GM19043 (cell line): ENCODE measurements at regions not wholly inside any gene's neighbourhood (a gene's known extent, or its start where the extent isn't known, plus 50 kb on each side); places are given as distances from the start of the nearest gene placed in this dataset.
"Not testable (repeated sequence)": the region's sequence is repeated elsewhere in the genome, so short reads cannot be mapped to it uniquely, and the experiment has no call there.

Experiments used
- ATAC-seq: cut with Tn5 transposase; IDR thresholded peaks from one replicate; pipeline ENCODE4 v1.9.1; 2021; ENCODE audit warnings: low read depth; ENCODE audit not compliant: unreplicated experiment

DNA sequence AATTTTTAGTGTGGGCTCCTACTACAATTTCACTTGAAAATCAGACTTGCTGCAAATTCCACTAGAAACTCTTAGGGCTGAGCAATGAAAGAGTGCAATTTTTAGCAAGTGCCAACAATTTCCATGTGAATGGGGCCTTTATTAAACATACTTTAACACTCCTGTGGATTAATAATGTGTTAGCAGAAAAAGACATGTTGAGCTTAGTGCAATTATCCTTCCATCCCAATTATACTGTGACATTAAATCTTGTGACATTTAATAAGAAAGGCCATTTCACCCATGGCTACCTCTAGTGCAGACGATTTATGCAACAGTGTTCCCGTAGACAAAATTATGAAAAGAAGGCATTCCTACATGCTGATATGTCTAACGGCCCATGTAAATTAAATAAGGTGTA, 639.7 kb downstream of the STK39 start:
- ATAC-seq = no peak

GRCh38 chr2:167607211-167607610, 640.2 kb downstream of the STK39 start:
- ATAC-seq = no peak

DNA sequence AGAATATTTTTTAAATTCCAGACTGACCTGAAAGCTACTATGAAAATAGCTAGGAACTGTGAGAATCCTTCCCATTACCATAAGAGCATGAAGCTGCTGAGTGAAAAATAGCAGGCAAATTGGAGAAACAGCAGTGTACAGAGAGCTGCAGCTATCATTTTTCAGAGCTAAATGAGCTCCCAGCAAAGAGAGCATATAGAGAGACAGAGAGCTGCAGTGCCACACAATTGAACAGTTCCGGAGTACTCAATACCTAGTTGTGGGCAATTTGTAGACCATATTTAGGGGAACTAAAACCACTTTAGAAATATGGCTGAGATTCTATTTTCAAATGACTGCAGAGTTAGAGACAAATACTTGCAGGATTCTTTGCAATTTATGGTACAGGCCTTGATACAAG, 645.3 kb downstream of the STK39 start:
- ATAC-seq = no peak

DNA sequence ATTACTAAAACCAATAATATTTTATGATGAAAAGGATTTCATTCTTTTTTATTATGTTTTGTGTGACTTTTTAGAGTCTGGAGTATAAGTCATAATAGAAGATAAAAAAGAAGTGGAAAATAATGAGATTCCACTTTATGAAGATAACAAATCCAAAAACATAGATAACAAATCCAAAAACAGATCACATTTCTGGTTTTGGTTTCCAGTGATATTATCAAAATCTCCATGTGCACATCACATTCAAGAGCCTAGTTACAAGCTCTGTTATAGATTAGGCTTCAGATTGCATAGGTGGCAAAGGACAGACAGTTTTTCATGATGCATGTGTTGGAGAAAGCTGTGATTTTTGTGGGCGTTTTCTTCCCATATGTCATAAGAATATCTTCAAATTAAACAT, 648.2 kb downstream of the STK39 start:
- ATAC-seq = no peak

DNA sequence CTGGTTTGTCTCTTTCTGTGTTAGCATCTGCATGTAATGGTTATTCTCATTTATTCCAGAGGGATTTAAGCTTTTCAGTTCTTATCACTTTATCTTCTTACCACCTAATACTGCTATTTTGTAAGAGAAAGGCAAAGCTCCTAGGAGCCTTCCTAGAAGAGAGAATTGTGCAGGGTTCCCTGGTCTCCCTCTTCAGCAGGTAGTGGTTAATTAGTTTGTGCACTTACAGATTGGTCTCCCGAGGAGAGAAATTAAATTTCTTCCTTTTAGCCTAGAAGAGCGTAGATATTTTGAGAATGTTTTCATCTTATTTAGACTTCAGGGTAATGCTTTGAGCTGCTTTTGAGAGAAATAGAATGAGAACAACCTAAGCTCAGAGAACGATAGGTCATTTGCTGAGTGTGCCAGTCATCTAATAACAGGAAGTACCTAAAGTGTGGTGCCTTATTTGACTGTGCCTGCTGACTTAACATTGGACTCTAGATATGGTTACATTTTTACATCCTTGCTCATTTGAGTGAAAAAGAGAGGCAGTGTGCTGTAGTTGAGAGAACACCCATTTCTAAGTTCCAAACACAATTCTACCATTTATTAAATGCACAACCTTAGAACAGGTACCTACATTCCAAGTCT, 651.4 kb downstream of the STK39 start:
- peak; percentile 68 for ATAC-seq

DNA sequence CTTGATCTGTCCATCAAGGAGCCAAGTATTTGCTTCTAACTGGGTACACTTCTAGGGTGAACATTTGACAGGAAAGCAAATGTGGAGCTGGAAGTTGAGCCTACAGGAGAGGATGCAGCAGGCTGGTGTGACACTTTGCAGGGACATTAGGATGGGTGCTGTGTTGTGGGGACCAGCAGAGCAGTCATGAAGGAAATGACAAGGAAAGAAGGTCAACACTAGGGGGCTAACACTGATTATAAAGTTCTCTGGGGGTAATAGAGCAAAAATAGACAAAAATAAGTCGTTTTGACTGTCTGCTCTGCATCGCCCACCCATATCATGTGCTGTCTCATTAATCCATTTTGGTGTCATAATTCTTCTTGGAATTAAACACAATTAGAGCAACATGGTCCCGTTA, 652.4 kb downstream of the STK39 start:
- ATAC-seq = no peak

- ATAC-seq = no peak
Observed at GRCh38 chr2:167592441-167592840, 655.0 kb downstream of the STK39 start.

- ATAC-seq = no peak
Observed at GRCh38 chr2:167582619-167583018, 664.8 kb downstream of the STK39 start.

DNA sequence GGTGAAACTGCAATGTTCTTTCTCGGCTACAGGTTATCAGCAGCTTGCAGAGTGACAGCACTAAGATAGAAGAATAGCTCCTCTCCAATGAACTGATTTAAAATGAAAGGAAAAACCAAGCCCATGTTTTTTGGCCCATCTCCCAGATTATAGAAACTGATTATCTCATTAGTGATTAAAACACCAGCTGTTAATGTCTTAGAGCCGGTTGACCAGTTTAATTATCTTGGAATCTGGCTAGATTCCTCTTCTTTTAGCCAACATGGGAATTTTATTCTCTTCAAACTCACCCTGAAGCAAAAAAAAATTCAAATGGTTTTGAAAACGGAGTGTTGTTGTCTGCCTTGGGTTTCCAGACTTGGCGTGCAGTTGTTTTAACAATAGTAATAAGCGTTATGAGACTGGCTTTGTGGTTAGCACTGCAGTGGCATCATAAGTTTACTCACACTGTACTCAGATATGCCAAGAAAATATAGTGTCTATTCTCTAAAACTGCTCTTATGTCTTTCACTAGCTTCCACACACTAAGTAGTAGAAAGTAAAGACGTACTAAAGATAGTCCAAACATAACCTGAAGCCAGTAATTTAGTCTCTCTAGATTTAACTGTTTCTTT, 665.3 kb downstream of the STK39 start:
- ATAC-seq = no peak

DNA sequence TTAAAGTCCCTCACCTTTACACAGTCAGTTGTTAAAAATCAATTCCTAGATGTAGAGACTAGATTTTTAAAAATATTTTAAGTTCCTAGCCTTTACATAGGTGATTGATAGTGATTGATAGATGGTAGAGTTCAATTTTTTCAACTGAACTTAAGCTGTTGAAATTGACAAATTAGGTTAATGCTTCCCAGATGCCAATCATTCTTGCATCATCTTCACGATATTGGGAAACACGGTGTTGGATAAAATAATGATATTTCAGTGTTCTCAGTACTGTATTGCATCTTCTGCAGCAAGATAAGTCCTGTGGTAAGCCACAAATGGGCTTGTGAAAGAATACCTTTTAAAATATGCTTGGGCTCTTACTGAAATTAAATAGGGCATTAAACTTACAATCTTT, 667.6 kb downstream of the STK39 start:
- ATAC-seq = no peak

- ATAC-seq = no peak
Observed at GRCh38 chr2:167575276-167575675, 672.1 kb downstream of the STK39 start.

DNA sequence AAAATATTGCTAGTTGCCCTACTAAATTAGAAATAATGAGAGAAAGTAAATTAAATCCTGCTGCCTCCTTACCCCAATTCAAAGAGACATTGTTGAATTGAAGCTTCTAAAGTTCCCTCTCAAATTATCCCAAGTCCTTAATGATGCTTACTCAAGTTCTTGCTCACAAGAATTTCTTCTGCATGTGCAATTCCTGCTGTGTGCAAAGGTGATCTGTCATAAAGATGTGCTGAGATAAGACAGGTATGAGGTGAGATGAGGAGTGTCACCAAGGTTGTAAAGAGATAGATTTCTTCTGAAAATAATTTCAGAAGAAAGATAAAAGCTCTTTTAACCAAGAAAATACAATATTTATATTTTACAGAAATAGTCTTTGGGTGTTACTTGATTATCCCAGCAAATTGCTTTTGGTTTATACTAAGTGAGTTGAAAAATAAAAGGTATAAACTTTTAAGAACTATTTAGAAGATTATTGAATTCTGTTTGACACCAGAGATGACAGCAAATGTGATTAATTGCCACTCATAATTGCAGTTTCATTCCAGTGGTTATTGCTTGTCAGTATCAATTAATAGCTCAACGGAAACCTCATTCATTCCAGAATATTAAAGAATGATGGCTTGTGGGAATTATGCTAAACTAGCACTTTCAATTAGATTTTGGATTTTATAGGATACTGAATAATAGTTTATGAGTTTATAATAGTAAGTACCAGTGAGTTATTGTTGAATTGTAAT, 674.3 kb downstream of the STK39 start:
- no peak for ATAC-seq

DNA sequence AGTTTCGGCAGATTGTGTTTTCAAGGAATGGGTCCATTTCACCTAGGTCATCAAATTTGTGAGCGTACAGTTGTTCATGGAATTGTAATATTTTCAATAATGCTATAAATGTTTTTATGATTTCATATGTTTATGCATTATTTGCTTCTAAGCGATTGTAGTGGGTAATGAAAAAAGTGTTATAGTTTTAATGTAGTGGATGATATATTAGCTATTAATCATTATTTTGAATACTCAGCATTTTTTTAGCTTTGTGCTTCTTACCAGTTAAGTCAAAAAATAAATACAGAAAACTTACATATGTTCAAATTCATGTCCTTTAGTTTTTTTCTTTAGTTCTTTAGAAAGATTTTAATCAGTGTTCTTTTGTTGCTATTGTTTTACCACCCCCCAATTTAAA, 677.0 kb downstream of the STK39 start:
- ATAC-seq = no peak

DNA sequence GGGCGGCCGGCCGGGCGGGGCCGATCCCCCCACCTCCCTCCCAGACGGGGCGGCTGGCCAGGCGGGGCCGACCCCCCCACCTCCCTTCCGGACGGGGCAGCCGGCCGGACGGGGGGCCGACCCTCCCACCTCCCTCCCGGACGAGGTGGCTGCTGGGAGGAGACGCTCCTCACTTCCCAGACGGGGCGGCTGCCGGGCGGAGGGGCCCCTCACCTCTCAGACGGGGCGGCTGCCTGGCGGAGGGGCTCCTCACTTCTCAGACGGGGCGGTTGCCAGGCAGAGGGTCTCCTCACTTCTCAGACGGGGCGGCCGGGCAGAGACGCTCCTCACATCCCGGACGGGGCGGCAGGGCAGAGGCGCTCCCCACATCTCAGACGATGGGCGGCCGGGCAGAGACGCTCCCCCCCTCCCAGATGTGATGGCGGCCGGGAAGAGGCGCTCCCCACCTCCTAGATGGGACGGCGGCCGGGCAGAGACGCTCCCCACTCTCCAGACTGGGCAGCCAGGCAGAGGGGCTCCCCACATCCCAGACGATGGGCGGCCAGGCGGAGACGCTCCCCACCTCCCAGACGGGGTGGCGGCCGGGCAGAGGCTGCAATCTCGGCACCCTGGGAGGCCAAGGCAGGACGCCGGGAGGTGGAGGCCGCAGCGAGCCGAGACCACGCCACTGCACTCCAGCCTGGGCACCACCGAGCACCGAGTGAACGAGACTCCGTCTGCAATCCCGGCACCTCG, 675.8 kb downstream of the XIRP2 start:
- not testable (repeated sequence) for ATAC-seq

- ATAC-seq = not testable (repeated sequence)
Observed at GRCh38 chr2:167558272-167558991, 670.2 kb downstream of the XIRP2 start.

DNA sequence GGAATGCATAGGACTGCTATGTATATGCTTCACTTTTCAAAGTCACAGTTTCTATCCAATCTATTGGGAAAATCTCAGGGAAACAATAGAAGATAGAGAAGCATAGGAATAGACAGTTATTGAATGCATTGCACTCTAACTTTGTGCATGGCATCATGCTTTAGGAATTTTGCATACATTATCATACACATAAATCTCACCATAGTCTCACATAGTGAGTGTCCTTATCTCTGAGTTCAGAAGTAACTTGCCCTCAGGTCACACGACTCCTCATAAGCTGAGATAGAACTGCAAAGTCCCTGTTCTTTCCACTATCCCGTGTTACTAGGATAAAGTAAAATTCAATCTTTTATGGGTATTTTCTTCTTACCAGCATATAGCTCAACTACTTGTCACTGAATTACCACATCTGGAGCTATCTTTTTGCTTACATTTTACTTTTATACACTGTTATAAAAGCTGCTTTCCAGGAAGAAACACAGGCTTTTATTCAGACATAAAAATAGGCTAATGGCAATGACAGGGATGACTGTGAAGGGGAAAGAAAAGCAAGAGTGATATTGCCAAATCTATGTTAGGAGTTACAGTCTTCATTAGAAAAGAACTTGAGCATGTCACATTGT, 666.9 kb downstream of the XIRP2 start:
- no peak for ATAC-seq

- ATAC-seq = no peak
Observed at GRCh38 chr2:167553635-167554034, 665.4 kb downstream of the XIRP2 start.

GRCh38 chr2:167551416-167551815, 663.1 kb downstream of the XIRP2 start:
- no peak for ATAC-seq

DNA sequence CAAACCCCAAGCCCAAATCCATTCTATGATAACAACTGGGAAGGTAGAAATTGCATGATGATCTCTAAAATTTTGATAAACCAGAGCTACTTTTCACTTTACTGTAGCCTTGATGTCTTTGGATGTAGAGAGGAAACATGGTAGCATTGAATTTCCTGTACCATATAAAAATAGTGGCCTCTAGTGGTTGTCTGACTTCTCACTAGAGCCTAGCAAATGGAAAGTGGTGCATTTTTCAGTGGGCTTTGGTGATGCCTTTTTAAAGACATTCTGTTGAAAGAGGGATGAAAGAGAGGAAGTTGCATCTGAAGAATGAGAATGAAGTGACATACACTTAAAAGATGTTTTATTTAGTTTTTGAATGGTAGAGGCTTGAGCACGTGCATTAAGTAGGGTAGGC, 662.2 kb downstream of the XIRP2 start:
- no peak for ATAC-seq

GRCh38 chr2:167548396-167548795, 660.1 kb downstream of the XIRP2 start:
- no peak for ATAC-seq
